Activated CD4-positive, alpha-beta T cell treated with anti-CD3 and anti-CD28 coated beads for 1 hour (primary cell): ENCODE measurements at regions not wholly inside any gene's neighbourhood (a gene's known extent, or its start where the extent isn't known, plus 50 kb on each side); places are given as distances from the start of the nearest gene placed in this dataset.
"Not testable (repeated sequence)": the region's sequence is repeated elsewhere in the genome, so short reads cannot be mapped to it uniquely, and the experiment has no call there.

ENCODE experiments used
- DNase-seq: peaks from one replicate; pipeline ENCODE4 v3.0.0-alpha.2; 2020

DNA sequence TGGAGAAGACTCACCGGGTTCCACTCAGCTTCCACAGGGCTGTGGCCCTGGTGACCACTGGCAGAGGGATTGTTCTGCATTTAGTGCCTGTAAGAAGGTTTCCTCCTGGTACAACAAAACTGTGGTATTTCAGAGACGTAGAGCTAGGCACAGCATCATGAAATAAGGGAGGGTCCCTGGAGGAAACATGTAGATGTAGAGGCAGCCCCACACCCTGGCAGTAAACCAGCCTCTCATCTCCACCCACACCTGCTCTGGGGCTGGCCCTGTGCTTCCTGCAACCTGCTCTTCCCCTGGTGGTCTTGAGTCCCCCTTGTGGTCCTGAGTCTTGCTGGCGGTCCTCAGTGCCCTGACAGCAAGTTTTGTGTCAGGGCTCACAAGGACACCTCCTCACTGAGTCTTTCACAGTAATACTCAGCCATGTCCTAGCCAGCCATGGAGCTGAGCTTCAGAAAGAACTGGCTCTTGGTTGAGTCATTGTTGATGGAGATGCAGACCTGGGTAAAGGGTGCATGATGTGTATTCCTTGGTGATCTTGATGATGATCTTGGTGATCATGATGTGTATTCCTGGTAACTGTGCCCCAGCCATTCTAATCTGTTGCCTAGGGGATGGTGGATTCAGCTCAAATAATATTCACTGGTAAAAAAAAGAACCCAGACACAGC, 121.8 kb downstream of the OR4M2 start:
- not testable (repeated sequence) for DNase-seq

GRCh38 chr15:22203208-22203607, 122.9 kb downstream of the OR4M2 start:
- DNase-seq = not testable (repeated sequence)

GRCh38 chr15:22209086-22209485, 128.8 kb downstream of the OR4M2 start:
- DNase-seq = not testable (repeated sequence)

DNA sequence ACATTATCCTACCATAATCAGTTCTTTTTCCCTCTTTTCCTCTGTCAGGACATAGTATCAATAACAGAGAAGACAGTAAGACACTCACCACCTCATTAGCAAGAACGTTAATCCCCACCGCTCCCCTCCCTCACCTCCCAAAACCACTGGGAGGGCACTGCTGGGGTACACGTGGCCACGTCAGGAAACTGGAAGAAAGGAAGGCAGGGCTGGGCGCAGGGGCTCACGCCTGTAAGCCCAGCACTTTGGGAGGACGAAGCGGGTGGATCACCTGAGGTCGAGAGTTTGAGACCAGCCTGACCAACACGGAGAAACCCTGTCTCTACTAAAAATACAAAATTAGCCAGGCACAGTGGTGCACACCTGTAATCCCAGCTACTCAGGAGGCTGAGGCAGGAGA, 142.3 kb downstream of the OR4M2 start:
- DNase-seq = peak; percentile 7

GRCh38 chr15:22224241-22224671, 143.9 kb downstream of the OR4M2 start:
- peak; percentile 9 for DNase-seq

- DNase-seq = peak; percentile 7
Observed at GRCh38 chr15:22224961-22225360, 144.6 kb downstream of the OR4M2 start.

DNA sequence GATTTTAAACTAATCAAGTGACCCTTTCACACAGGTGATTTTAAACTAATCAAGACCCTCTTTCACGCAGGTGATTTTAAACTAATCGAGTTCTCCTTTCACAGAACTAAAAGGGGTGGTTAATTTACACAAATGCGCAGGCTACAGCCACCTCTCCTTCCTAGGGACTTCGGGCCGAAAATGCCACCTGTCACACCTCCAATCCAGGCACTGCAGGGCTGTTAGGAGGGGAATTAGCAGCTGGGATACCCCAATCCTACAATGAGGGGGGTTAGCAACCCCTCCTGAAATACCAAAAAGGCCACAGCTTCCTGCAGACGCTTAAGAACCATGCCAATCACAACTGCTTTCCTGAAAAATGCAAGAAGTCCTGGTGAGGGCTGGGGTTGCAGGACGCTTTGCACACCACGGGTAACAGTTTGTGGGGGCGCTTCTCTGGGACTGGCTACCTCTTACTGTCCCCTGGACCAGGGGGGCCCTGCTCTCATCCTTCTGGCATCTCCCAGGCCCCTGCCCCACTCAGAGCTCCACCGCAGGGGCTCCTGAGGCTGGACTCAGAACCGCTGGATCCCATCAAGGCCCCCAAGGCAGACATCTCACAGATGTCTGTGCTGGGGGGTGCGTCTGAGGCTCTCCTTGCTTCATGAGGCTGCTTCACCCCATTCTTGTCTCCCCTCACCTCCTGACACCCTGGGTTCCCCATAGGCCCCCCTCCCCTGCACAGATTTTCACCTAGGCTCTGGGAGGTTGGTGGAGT, 145.9 kb downstream of the OR4M2 start:
- DNase-seq = peak; percentile 7

- peak; percentile 7 for DNase-seq
Observed at GRCh38 chr15:22227411-22228100, 147.2 kb downstream of the OR4M2 start.

DNA sequence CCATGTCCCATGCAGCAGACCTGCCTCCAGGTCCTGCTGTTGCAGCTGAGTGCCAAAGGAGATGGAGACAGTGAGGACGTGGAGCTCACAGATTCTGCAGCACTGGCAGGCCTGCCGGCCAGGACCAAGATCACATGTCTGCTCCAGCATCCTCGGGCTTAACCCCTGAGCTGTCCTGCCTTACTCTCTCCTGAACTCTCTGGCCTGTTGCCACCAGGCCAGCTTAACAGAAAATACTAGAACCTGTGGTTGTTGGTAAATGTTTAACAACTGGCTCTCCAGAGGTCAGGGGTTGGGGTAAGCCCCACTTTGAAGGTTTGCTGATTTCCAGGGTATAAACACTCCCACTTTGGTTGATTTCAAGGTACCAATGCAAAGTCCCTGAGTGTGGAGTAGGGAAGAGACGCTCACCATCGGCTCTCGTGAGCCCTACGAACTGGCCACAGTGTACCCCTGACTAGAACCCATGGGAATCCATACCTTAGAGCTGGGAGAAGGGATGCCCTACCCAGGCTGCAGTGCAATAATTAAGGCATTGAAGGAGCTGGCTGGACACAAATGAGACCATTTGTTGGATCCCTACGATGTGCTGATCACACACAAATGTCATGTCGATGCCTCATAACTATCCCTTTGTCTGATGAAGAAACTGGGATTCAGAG, 147.9 kb downstream of the OR4M2 start:
- DNase-seq = peak; percentile 6

GRCh38 chr15:22229990-22230819, 149.9 kb downstream of the OR4M2 start:
- no peak for DNase-seq

DNA sequence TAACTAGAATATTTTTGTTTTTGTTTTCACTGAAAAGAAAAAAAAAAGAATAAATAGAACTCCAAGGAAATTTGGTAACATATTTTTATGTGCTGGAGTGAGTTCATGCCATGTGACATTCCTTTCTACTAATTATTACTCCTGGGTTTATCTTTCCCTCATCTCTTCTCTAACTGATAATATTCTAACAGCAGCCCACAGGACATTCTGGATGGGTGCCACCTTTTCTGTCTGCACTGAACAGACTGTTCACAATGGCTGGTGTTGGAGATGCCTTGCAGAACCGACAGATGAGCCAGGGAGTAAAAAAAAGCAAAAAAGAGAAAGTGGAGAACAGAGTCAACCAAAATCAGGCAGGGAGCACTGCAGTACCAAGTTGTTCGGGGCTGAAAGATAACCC, 151.3 kb downstream of the OR4M2 start:
- DNase-seq = no peak

DNA sequence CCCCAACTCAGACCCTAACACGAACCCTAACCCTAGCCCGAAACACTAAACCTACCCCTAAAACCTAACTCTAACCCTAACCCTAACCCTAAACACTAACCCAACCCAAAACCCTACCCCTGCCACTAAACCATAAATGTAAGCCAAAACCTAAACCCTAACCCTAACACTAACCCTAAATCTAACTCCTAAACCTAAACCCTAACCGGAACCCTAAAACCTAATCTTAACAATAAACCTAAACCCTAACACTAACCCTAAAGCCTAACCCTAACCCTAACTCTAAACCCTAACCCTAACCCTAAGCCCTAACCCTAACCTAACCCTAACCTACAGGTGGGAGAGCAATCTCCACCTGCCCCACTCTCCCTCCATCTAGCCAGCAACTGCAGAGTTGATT, 152.3 kb downstream of the OR4M2 start:
- DNase-seq = no peak

DNA sequence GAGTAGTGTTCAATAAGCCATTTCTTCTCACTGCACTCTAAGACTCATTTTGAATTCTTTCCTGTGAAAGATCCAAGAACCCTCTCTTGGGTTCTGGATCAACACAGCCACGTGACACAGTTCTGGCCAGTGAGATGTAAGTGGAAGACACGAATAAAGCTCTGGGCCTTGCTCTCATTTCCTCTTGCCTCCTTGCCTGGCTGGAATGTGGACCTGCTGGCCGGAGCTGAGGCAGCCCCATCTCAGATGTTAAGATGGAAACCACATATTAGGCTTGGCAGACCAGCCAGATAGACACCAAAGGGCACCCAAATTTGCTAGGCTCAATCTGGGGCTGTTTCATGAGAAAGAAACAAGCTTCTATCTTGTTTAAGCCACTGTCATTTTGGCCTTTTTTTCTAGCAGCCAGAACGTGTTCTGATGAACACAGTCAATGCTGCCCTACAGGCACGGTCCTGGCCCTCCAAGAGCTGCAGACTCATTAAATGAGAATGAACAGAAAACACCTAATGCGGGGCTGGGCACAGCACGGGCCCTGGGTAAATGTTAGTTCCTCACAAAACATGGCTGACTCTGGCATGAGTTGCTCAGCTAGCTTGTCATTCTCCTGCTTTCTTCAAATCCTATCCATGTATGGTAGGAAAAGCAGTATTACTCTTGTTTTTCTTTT, 155.1 kb downstream of the OR4M2 start:
- not testable (repeated sequence) for DNase-seq

- no peak for DNase-seq
Observed at GRCh38 chr15:22236469-22236868, 156.1 kb downstream of the OR4M2 start.

DNA sequence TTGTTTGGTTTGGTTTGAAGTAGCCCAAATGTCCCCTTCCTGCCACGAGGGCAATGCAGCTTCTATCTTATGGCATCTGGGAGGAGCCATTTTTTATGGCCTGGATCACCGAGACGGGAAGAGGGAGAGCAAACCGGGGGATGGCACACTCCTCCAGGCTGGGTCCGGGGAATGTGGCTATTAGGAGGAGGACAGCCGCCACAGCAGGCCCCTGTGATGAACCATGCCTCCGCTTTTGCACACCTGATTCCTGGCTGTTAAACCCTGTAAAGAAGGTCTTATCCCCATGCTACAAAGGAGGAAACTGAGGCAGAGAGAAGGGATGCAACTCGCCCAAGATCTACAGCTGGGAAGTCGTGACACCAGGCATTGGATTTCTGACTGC, 157.6 kb downstream of the OR4M2 start:
- no peak for DNase-seq

- not testable (repeated sequence) for DNase-seq
Observed at GRCh38 chr15:22238276-22238958, 158.1 kb downstream of the OR4M2 start.

DNA sequence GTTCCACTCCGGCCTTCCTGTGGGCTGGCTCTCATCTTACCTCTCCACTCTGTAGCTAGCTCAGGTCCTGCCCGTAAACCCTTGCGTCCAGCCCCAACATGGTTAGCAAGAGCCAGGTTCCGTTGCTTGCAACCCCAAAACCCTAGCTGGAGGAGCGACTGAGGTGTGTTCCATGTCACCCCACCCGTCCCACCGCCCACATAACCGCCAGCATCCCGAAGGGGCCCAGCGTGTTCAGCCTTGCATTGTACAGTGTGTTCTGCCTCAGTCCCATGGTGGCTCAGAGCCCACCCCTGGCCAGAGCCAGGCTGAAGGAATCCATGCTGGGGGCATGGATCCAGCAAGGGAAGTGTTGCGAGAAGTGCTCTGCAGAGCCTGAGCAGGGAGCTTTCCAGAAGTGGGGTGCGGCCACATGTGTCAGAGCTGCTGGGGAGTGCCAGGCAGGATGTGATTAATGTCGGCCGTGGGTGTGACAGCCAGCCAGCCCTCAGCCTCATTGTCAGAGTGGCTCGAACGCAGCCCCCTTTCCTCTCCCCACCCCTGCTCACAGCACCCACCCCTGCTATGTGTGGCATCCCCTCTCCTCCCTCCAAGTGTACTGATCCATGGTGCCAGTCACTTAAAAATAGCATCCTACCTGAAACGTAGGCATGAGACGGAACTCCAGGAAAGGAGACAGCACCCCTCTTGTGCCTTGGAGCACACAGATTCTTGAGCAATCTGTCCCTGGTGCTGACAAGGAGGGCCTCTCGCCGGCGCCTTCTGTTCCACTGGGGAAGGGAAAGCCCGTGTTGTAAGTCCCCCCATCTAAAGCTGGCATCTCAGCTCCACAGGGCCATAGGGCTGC, 158.9 kb downstream of the OR4M2 start:
- DNase-seq = not testable (repeated sequence)

DNA sequence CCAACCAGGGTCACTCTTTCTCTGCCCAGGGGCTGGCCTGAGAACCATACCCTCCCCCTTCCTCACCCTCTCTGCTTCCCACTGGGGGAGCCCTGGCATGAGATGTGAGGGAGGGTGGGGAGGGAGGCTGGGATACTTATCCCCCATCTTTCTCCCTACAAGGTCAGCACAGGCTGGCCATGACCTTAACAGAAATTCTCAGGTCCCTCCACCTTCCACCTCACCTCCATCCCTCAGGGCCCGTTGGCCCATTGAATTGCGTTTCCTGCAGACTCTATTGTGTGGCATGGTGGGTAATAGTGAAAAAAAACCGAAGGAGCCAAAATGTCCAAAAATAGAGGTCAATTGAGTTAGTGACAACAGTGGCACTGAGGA, 159.5 kb downstream of the OR4M2 start:
- DNase-seq = no peak

- no peak for DNase-seq
Observed at GRCh38 chr15:22240403-22240802, 160.1 kb downstream of the OR4M2 start.

DNA sequence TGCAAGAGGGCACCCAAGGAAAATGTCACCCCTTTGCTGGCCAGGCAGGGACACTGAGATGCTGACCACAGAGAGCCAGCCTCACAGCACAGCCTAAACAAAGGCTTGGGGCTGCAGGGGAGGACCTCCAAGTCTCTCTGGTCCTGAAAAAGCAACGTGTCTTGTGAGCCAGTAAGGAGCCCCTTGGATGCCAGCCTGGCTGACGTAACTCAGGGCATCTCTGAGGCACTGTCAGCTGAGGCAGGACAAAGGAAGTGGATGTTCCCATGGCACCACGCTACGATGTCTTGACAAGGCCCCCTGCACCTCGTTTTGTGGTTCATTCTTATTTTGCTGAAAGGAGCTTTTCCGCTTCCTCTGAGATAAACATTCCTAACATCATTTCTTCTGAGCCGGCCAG, 160.7 kb downstream of the OR4M2 start:
- DNase-seq = no peak
